Ishikawa (cell line): ENCODE measurements at regions not wholly inside any gene's neighbourhood (a gene's known extent, or its start where the extent isn't known, plus 50 kb on each side); places are given as distances from the start of the nearest gene placed in this dataset.

Experiments used
- EGR1 ChIP-seq: IDR thresholded peaks from 2 replicates; pipeline ENCODE4 v1.6.1; 2012
- RAD21 ChIP-seq: IDR thresholded peaks from 2 replicates; pipeline ENCODE4 v1.6.1; 2012; ENCODE audit warnings: low read depth
- TAF1 ChIP-seq: IDR thresholded peaks from 2 replicates; pipeline ENCODE4 v1.6.1; 2012; ENCODE audit warnings: low read depth, mild to moderate bottlenecking
- TF ChIP-seq, protein P1 (sequence below): IDR thresholded peaks from 2 replicates; pipeline ENCODE4 v1.6.1; 2012; ENCODE audit warnings: low read depth, mild to moderate bottlenecking

DNA sequence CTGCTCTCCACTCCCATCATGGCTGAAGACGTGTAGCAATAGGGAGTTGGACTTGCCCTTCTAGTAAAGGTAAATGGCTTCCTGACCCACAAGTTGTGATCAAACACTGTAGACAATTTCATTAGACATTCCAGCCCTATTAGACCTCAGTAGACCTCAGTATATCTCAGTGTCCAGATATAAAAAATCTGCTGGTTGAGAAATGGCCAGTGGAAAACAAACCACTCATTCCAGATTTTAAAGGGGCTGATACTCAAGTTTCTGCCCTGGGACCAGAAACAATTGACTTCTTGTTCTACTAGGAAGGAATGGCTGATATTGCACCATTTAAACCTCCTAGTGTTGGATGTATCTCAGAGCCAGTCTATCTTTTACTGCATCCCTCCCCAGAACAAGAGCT is 613.2 kb downstream of the PDCD6IP start:
- TF ChIP-seq EGR1: no peak
- no peak for TF ChIP-seq TAF1
- TF ChIP-seq, protein P1, sequence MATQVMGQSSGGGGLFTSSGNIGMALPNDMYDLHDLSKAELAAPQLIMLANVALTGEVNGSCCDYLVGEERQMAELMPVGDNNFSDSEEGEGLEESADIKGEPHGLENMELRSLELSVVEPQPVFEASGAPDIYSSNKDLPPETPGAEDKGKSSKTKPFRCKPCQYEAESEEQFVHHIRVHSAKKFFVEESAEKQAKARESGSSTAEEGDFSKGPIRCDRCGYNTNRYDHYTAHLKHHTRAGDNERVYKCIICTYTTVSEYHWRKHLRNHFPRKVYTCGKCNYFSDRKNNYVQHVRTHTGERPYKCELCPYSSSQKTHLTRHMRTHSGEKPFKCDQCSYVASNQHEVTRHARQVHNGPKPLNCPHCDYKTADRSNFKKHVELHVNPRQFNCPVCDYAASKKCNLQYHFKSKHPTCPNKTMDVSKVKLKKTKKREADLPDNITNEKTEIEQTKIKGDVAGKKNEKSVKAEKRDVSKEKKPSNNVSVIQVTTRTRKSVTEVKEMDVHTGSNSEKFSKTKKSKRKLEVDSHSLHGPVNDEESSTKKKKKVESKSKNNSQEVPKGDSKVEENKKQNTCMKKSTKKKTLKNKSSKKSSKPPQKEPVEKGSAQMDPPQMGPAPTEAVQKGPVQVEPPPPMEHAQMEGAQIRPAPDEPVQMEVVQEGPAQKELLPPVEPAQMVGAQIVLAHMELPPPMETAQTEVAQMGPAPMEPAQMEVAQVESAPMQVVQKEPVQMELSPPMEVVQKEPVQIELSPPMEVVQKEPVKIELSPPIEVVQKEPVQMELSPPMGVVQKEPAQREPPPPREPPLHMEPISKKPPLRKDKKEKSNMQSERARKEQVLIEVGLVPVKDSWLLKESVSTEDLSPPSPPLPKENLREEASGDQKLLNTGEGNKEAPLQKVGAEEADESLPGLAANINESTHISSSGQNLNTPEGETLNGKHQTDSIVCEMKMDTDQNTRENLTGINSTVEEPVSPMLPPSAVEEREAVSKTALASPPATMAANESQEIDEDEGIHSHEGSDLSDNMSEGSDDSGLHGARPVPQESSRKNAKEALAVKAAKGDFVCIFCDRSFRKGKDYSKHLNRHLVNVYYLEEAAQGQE: no peak
- no peak for TF ChIP-seq RAD21
